GM21723 (cell line): ENCODE measurements at regions not wholly inside any gene's neighbourhood (a gene's known extent, or its start where the extent isn't known, plus 50 kb on each side); places are given as distances from the start of the nearest gene placed in this dataset.

Experiments
- ATAC-seq: cut with Tn5 transposase; IDR thresholded peaks from one replicate; pipeline ENCODE4 v1.9.1; 2021; ENCODE audit warnings: mild to moderate bottlenecking, moderate library complexity; ENCODE audit not compliant: unreplicated experiment

DNA sequence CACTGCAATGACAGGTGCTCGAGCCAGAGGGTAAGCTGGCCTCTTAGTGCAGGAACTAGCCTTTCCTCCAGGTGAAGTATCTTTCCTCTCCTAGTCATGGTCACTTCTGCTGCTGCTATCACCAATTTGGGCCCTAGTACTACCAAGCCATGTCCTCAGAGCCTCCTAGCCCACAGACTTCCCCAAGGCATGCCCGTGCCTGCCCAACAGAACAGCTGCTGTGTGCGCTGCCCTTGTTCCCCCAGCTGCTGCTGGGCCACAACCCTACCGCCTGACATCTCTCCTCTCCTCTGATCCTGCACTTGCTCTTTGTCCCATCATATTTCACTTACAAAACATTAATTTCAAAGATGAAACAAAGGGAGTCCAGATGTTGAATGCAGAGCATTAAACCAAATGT lies 168.5 kb upstream of the FREM2 start:
- no peak for ATAC-seq

DNA sequence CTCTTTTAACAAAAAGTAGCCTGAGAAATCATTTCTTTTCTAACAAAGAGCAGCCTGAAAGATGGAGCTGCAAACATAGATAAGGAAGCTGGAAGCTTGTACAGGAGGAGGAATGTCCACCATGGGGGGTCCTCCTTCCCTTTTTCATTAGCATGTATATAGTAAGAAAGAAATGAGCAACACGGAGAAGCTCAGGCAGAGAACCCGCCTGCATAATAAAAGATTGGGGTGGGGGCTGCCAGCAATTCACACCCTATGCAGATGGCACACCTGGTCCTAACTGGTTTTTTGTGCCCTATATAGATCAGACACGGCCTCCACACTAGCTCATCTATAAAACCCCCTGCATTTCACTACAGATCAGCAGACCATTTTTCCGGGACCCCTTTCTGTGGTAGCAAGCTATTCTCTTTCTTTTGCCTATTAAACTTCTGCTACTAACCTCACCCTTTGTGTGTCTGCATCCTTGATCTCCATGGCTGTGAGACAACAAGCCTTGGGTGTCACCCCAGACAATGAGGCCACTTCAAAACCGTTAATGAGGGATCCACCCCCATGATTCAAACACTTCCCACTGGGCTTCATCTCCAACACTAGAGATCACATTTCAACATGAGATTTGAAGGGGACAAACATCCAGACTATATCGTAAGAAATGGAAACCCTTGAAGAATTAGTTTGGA lies 167.5 kb upstream of the FREM2 start:
- ATAC-seq = no peak

DNA sequence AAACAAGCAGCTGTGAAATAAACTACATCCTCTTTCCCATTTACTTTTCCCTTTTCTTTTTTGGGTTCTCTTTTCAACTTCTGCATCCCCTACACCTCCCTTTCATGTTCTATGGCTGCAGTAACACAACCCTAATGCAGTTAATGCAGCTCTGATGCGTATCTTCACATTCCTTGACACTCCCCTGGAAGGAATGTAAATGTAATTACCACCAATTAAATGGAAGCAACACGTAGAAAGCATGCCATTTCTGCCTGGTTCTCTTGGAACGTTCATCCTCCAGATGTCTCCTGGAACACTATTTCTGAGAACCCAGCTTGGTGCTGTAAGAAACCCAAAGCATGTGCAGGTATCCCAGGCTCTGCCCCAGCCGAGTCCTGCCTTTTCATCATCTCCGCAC lies 166.8 kb upstream of the FREM2 start:
- ATAC-seq = no peak

DNA sequence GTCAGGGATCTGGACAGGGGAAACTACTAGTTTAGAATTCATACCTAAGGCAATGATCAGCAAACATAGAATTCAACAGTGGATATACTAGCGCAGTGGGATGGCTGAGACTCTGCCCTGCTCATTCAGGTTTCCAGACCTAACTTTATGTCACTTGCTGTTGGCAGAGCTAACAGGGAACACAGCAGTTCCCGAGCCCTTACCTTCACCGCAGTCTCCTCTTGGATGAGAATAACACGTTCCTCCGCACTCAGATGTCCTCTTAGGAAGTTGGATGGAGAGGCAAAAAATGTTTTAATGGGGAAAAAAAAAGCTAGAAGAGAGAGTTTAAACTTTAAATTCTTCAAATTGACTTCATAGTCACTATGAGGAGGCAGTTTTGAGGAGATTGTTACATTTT lies 159.7 kb upstream of the FREM2 start:
- no peak for ATAC-seq

DNA sequence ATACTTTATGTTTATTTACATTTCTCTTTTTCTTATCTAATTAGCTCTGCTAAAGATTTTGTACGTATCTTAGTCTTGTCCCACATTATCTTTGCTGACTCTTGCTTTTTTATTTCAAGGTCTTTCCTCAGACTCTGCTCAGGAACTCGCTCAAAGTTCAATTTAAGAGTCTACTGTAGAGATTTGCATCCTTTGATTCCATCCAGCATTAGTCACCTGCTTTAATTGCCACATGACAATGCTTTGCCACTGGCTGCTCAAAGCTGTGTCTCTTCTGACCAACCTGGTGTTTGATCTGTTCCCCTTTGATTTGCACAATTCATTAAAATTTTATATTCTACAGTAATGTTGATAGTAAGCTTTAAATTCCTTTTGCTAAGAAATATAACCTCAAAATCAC lies 157.9 kb upstream of the FREM2 start:
- no peak for ATAC-seq

DNA sequence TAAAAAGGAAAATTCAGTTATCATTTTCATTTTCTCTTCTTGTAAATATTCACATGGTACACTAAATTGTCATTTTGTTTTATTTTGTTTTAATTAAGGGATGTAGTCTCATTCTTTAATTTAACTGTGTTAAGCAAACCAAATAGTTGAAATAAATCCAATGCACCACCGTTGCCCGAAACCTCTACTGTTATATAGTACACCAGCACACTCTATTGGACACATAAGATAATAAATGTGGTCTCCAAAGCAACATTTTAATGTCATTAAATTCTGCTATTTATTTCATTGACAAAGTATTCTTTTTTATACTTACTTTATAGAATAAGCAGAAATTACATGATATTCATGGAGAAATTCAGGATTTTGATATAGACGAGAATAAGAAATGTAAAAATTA lies 156.4 kb upstream of the FREM2 start:
- no peak for ATAC-seq

DNA sequence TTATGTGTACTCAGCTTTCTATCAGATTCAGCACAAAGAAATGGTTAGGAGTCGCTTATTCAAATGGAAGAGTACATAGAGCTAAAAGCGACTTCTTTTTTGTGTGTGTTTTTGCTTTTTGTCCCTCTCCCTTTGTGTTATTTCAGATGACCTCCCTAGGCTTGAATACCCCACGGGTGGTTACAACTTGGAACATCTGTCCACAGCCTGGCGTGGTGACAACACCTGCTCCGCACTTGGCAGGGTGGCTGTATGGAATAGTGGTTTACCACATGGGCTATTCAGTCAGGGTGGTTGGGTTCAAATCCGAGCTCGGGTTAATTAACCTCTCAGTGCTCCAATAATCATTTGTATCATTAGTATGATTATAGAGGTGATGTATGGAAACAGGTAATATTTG lies 151.6 kb upstream of the FREM2 start:
- ATAC-seq = no peak

DNA sequence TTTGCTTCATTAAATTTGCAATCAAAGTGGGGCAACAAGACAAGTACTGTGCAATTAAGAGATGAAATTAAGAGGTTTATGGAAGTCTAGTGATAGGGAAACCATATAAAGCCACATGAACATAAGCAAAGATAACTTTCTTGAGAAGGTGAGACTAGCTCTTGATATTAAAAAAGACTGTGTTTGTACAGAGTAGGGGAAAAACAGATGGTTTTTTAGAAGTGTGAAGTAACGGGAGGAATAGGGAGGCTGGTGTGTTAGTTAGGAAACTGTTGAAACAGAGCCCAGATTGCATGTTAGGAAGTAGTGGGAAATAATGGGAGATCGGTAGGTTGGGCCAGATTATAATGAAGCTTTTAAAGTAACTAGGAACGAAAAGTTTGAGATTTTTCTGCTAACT lies 149.8 kb upstream of the FREM2 start:
- ATAC-seq = no peak

DNA sequence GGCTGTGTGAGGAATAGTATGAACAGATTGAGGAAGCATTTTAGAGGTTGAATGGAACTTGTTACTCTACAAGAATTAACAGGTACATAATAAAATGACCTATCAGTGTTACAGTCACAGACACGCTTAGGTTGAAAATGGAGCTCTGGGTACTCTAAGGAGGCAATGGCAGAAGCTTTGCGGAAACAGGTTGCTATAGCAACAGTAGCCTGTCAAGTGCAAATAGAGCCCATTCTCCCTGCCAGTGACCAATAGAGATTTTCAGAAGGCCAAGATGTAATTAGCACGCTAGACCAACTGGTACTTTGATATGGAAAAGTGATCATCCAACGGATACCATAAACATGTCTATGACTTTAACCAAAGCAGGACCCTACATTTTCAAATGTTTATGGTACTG lies 148.5 kb upstream of the FREM2 start:
- no peak for ATAC-seq

DNA sequence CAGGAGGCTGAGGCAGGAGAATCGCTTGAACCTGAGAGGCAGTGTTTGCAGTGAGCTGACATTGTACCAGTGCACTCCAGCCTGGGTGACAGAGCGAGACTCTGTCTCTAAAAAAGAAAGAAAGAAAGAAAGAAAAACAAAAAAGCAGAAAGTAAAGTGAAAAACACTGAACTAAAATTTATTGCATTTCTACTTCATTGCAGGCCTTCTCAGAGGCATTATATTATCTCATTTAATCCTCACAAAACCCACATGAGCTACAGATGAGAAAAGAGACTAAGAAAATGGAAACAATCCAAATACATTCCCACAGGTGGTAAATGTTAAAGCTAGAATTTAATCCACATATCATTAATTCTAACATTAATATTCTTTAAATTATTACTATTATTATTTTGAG lies 147.2 kb upstream of the FREM2 start:
- ATAC-seq = no peak

DNA sequence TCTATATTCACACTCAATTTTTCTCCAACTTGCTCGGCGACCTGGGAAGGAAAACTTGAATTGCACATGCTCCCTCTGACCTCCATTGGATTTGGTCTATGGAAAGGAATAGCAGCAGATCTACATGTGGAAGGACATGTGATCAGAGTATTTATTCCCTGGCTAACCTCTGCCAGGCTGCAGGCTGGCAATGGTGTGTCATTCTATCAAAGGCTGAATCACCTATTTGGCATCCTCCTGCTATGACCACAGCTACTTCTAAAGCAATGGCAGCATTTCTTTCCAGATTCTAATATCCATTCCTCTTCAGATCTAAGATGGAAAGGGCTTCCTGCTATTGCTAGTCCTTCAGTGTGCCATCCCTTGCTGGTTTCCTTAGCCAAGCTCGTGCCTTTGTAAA lies 144.3 kb upstream of the FREM2 start:
- no peak for ATAC-seq

DNA sequence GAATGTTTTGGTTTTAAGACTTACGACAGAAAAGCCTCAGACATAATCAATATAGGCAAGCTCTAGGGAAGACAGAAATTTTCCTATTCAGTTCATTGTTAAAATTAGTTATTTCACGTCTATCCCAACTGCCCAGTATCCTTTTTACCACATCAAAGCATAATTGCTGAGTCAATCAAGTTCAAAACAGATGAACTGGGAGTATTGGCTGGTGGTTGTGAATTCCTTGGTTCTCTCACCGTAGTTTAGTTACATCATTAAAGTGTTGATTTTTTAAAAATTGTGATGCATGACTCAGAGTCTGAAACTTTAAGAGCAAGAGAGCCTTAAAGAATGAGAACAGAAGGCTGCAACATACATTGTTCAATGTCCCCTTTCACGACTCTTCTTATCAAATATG lies 143.3 kb upstream of the FREM2 start:
- no peak for ATAC-seq

DNA sequence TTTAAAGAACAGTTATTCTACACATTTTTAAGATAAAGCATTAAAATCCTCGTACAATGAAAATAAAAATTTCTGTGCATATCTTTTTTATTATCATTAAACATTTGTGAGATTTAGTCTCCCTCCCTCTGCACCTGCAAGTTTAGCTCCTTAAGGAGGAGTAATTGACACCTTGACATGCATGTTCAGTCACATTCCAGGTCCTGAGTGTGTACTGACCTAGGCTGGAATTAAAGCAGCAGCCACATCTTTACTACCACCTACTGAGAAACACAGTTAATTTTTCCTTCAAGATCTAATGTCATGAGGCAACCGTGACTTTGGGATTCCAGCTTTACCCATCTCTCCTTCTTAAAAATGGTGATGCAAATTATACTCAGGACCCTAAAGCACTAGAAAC lies 123.1 kb upstream of the FREM2 start:
- no peak for ATAC-seq

DNA sequence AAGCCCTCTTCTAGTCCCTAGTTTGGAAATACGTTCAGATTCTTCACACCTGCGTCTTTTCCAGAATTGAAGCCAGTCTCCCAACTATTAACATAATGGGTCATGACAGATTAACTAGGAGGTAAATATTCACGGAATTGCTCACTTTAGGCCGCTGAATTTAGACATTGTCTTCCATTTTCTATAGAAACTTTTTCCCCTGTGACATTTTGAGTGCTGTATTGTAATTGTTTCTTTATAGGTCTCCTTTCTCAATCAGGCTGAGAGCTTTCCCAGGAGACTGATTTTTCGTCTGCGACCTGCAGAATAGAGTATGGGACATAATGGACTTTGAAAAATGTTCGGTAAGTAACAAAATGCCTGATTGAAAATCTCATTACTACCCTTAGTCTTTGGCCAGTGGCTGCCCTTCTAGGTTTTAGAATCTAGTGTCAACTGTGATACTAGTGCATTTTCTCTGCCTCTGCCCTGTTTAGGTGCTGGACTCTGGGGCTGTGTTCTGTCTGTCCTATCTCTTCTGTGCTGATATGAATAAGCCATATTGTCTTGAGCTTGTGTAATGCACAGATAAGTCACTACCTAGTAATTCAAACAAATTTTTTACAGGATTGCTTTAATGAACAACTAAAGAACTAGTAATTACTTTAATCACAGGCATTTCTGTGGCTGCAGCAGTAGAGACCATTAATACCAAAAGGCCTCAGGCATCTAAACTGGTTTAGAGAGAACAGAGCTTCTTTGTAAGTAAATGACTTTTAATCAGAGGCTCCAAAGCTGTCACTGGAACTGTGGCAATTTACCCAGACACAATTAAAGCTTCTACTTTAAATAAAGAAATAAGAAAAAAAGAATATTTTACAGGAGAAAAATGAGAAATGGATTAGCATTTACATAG lies 122.4 kb upstream of the FREM2 start:
- ATAC-seq = no peak

DNA sequence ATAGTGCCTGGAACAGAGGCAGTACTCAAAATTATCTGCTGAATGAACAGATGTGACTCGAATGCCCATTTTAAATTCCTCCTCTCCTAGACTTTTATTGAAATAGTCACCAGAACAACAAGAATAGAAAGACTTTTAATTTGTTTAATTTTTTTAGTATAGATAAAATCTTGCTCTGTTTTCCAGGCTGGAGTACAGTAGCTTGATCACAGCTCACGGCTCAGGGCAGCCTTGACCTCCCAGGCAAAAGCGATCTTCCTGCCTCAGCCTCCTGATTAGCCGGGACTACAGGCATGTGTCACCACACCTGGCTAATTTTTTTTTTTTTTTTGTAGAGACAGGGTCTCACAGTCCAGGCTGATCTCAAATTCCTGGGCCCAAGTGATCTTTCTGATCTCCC lies 120.9 kb upstream of the FREM2 start:
- no peak for ATAC-seq

DNA sequence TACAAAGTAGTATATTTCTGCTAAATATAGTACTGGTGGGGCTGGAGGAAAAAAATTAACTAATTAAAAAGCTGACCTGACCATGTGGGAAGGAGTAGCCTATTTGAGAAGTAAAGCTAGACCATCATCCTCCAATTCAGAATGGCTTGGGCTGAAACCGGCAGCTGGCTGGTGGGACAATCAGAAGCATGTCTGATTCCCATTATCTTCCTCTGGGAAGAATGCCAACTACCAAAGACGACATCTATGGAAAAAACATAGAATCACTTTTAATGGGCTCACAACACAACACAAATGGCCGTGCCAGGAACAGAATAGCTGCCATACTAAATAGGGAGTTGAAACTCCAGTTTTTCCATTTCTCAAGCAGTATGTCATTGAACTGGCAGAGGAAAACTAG lies 120.4 kb upstream of the FREM2 start:
- ATAC-seq = no peak

DNA sequence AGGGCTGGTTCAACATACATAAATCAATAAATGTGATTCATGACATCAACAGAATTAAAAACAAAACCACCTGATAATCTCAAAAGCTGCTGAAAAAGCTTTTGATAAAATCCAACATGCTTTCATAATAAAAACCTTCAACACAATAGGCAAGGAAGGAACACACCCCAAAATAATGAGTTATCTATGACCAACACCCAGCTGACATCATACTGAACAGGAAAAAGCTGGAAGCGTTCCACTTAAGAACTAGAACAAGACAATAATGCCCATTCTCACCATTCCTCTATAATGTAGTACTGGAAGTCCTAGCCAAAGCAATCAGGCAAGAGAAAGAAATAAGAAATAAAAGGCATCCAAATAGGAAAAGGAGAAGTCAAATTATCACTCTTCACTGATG lies 116.2 kb upstream of the FREM2 start:
- ATAC-seq = no peak

DNA sequence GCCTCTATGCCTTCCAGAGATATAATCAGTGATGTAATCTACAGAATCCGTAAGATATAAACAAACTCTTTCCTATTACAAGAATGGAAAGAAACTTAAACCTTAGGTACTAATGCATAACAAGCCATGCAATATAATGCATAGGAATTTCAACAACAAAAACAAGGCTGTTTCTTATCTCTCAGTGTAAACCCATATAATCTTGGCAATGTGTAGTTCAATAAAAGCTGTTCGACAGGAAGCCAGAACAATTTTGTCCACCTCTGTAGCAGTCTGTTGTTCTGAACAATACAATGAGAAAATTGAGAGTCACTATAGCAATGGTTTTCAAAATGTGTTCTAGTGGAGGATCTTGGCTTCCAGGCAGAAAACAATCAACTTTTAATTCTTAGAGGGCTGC lies 111.5 kb upstream of the FREM2 start:
- no peak for ATAC-seq

DNA sequence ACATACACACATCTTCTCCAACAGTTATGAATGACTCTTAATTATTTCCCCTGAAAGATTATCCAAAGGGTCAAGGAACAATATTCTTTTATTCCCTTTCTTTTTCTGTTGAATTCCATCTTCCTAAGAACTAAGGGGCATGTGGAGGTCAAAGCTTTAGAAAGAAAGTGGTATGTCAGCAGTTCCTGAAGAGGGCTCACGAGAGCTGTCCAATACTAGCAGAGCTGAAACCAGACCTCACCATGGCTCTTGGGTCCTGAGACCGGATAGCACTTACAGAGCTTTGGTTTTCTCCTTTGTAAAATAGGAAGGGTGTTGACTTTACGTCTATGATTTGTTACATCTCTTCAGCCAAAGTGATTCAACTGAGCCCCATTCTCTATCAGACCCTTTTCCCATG lies 109.8 kb upstream of the FREM2 start:
- no peak for ATAC-seq

DNA sequence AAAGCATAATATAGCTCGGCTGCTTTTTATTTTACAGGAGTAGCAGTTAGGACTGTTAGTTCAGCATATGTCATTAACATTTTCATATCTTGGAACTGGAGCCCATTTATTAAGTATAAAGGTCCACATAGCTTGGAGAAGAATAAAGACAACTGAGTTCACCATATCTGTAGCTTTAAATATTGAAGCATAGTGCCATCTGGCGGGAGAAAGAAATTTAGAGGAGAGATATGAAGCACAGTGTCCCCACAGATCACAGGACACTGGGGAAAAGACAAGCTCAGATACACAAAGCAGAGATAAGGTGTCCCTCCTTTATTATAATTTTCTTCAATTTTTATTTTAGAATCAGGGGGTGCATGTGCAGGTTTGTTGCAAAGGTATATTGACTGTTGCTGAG lies 104.7 kb upstream of the FREM2 start:
- peak; percentile 62 for ATAC-seq

DNA sequence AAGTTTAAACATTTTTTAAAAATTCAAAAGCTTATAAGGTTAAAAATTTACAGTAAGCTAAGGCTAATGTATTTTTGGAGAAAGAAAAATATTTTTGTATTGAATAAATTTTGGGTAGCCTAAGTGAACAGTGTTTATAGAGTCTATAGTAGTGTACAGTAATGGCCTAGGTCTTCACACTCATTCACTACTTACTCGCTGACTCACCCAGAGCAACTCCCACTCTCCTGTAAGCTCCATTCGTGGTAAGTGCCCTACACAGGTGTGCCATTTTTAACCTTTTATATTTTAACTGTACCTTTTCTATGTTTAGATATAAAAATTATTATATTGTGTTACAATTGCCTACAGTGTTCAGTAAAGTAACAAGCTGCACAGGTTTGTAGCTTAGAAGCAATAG lies 96.6 kb upstream of the FREM2 start:
- ATAC-seq = no peak

DNA sequence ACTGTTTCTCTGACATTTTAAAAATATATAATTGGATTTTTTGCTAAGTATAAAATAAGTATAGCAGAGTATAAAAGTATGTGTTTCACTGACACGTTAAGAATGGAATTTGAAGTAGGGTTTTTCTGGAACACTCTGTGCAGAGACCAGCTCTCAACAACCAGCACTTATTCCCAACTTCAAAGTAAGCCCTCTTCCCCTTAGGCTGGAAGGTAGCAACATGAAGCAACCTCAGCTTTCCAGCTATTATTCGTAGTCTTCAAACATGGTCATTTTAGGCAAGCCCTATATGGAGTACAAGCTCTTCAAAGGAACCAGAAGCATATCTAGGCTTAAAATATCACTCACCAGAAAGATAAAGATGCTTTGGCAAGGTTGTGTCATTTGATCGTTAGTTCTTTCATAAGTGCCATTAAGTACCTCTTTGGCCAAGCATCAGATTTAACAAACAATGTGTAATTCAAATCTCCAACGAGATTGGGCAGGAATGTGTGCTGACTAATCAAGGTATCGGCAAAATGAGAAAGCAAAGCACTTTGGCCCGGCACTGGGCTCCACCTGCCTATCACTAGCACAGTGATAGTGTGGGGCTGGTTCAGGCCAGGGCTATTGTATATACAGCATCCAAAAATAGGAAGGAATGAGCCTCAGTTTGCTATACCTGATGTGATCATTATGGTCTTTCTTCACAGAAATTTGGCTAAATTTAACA lies 95.9 kb upstream of the FREM2 start:
- ATAC-seq = no peak
